ENCODE measurements at regions not wholly inside any gene's neighbourhood (a gene's known extent, or its start where the extent isn't known, plus 50 kb on each side); places are given as distances from the start of the nearest gene placed in this dataset.

DNA sequence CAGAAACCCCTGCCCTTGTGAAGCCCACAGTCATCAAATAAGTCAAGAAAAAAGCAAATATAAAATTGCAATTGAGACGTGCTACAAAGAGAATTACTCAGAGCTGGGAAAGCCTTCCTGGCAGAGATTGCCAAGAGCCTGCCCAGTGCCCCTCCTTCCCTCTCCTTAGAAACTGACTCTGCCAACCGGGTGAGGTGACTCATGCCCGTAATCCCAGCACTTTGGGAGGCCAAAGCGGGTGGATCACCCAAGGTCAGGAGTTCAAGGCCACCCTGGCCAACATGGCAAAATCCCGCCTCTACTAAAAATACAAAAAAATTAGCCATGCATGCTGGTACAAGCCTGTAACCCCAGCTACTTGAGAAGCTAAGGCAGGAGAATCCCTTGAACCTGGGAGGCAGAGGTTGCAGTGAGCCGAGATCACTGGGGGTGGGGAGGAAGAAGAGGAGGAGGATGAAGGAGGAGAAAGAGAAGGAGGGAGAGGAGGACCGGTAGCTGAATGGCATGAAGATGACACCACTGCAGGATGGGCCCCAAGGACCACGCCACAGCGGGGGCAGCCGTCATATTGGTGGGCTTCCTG is 76.1 kb upstream of the RTL6 start:
- TF ChIP-seq, protein P1, sequence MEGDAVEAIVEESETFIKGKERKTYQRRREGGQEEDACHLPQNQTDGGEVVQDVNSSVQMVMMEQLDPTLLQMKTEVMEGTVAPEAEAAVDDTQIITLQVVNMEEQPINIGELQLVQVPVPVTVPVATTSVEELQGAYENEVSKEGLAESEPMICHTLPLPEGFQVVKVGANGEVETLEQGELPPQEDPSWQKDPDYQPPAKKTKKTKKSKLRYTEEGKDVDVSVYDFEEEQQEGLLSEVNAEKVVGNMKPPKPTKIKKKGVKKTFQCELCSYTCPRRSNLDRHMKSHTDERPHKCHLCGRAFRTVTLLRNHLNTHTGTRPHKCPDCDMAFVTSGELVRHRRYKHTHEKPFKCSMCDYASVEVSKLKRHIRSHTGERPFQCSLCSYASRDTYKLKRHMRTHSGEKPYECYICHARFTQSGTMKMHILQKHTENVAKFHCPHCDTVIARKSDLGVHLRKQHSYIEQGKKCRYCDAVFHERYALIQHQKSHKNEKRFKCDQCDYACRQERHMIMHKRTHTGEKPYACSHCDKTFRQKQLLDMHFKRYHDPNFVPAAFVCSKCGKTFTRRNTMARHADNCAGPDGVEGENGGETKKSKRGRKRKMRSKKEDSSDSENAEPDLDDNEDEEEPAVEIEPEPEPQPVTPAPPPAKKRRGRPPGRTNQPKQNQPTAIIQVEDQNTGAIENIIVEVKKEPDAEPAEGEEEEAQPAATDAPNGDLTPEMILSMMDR (IDR thresholded peaks at IDR 0.05) = no peak
- TF ChIP-seq POLR2A (IDR thresholded peaks at IDR 0.05) (no peak), EP300 (IDR thresholded peaks at IDR 0.05) (no peak)
